Sigmoid colon (tissue), 6 donors: ENCODE measurements at regions not wholly inside any gene's neighbourhood (a gene's known extent, or its start where the extent isn't known, plus 50 kb on each side); places are given as distances from the start of the nearest gene placed in this dataset.

Experiments
- DNase-seq: peaks from one replicate; pipeline ENCODE4 v3.0.0-alpha.2; 2019
- H3K27ac ChIP-seq, 4 donors: fragments of 200-600 bp; sonication (generic); one replicate each; pipeline ENCODE4 v1.5.1; 2016 to 2019; ENCODE audit warnings: mild to moderate bottlenecking in 1 of 4
- H3K27me3 ChIP-seq, 3 donors: fragments of 200-600 bp; sonication (generic); one replicate each; pipeline ENCODE4 v1.5.1; 2019; ENCODE audit warnings: mild to moderate bottlenecking in 1 of 3
- H3K36me3 ChIP-seq, 4 donors: fragments of 200-600 bp; sonication (generic); one replicate each; pipeline ENCODE4 v1.5.1; 2016 to 2019
- H3K4me1 ChIP-seq, 4 donors: fragments of 200-600 bp; sonication (generic); one replicate each; pipeline ENCODE4 v1.5.1; 2017 to 2019
- H3K4me3 ChIP-seq, 4 donors: fragments of 200-600 bp; sonication (generic); one replicate each; pipeline ENCODE4 v1.5.1; 2017 to 2019; ENCODE audit warnings: mild to moderate bottlenecking in 2 of 4, moderate library complexity in 1 of 4
- H3K9me3 ChIP-seq, 4 donors: fragments of 200-600 bp in 3 of 4; sonication (generic) in 3 of 4; one replicate each; pipeline versions ENCODE4 v1.5.1 to v1.6.1; 2013 to 2019
- CTCF ChIP-seq, 4 experiments: fragments of 450-650 bp in 3 of 4; fragments of 200-600 bp in 1 of 4; IDR thresholded peaks; one replicate each; pipeline ENCODE4 v1.5.1; 2016 to 2019; ENCODE audit warnings: antibody characterized with exemption in 4 of 4, mild to moderate bottlenecking in 3 of 4, moderate library complexity in 2 of 4
- EP300 ChIP-seq, 4 donors: sonication (generic); formaldehyde crosslinking; IDR thresholded peaks; one replicate each; pipeline ENCODE4 v1.6.1; 2017; ENCODE audit warnings: antibody characterized with exemption in 4 of 4
- POLR2A ChIP-seq, 2 donors: fragments of 450-650 bp; IDR thresholded peaks; one replicate each; pipeline ENCODE4 v1.6.1; 2016; ENCODE audit warnings: antibody characterized with exemption in 2 of 2, mild to moderate bottlenecking in 2 of 2, moderate library complexity in 2 of 2
- POLR2AphosphoS5 ChIP-seq, 4 donors: sonication (generic); formaldehyde crosslinking; IDR thresholded peaks; one replicate each; pipeline ENCODE4 v1.6.1; 2017; ENCODE audit warnings: antibody characterized with exemption in 4 of 4
- WGBS, 2 donors: extraction: QIAGEN DNeasy Blood & Tissue Kit; methylation state at CpG; one replicate each; pipeline ENCODE4 v1.1.7; 2013; 5-methylcytosine and 5-hydroxymethylcytosine counted together
- intact Hi-C: fragments of 100-400 bp; cut with DNase I; formaldehyde crosslinking; loops from one replicate; pipeline ENCODE4 v1.15.1; 2023
- donor health status: healthy with polysubstance abuse.
- donor health status: healthy.

- intact Hi-C loops = no loop called here
- H3K4me3 ChIP-seq = no peak overlapping the region
- DNase-seq = no peak
- peaks cover 0 to 13% (median 2%) of the 10 kb centered on the region in 4 donors for H3K4me1 ChIP-seq
- no peak overlapping the region for H3K27ac ChIP-seq
- H3K9me3 ChIP-seq = no peaks in the 10 kb centered on the region
- H3K36me3 ChIP-seq = no peaks in the 10 kb centered on the region
- WGBS, 2 donors = 49 to 79% methylated on average over 2 of the region's 2 CpGs
- H3K27me3 ChIP-seq = no peaks in the 10 kb centered on the region
- TF ChIP-seq POLR2A (IDR thresholded peaks at IDR 0.05) = no peak
- no peak for TF ChIP-seq CTCF (IDR thresholded peaks at IDR 0.05)
These were observed 816.8 kb downstream of the TRIB2 start for GRCh38 chr2:13533524-13533922.

- 56% methylated on average over 6 of the region's 6 CpGs for WGBS, 2 donors
- DNase-seq = no peak
- H3K4me3 ChIP-seq = no peak overlapping the region
- no peak overlapping the region for H3K27ac ChIP-seq
- H3K36me3 ChIP-seq = no peaks in the 10 kb centered on the region
- no peaks in the 10 kb centered on the region for H3K9me3 ChIP-seq
- H3K4me1 ChIP-seq = peaks cover 0 to 13% (median 2%) of the 10 kb centered on the region in 4 donors
- intact Hi-C loops = no loop called here
- TF ChIP-seq EP300 (IDR thresholded peaks at IDR 0.05) = no peak
- TF ChIP-seq POLR2AphosphoS5 (IDR thresholded peaks at IDR 0.05) = no peak
- TF ChIP-seq CTCF (IDR thresholded peaks at IDR 0.05) = no peak
- TF ChIP-seq POLR2A (IDR thresholded peaks at IDR 0.05) = no peak
- H3K27me3 ChIP-seq = no peaks in the 10 kb centered on the region
These were observed 820.2 kb downstream of the TRIB2 start for GRCh38 chr2:13536941-13537340.

GRCh38 chr2:13537771-13538349, 821.1 kb downstream of the TRIB2 start:
- Histone ChIP-seq H3K27me3 (no peaks in the 10 kb centered on the region), H3K4me1 (peaks cover 0 to 13% (median 2%) of the 10 kb centered on the region in 4 donors), H3K36me3 (no peaks in the 10 kb centered on the region), H3K27ac (no peak overlapping the region), H3K9me3 (no peaks in the 10 kb centered on the region), H3K4me3 (no peak overlapping the region)
- 71 to 75% methylated on average over 9 of the region's 9 CpGs for WGBS, 2 donors
- intact Hi-C loops = no loop called here
- TF ChIP-seq POLR2AphosphoS5 (IDR thresholded peaks at IDR 0.05) = no peak
- no peak for TF ChIP-seq POLR2A (IDR thresholded peaks at IDR 0.05)
- no peak for TF ChIP-seq EP300 (IDR thresholded peaks at IDR 0.05)
- DNase-seq = no peak

GRCh38 chr2:13539296-13539695, 822.6 kb downstream of the TRIB2 start:
- Histone ChIP-seq H3K9me3 (no peaks in the 10 kb centered on the region), H3K27me3 (no peaks in the 10 kb centered on the region), H3K27ac (no peak overlapping the region), H3K4me3 (no peak overlapping the region), H3K4me1 (peaks cover 0 to 13% (median 2%) of the 10 kb centered on the region in 4 donors), H3K36me3 (no peaks in the 10 kb centered on the region)
- no peak for DNase-seq
- TF ChIP-seq POLR2A (IDR thresholded peaks at IDR 0.05) = no peak
- no peak for TF ChIP-seq CTCF (IDR thresholded peaks at IDR 0.05)
- TF ChIP-seq POLR2AphosphoS5 (IDR thresholded peaks at IDR 0.05) = no peak
- no peak for TF ChIP-seq EP300 (IDR thresholded peaks at IDR 0.05)
- WGBS, 2 donors = 86 to 91% methylated on average over 2 of the region's 2 CpGs
- intact Hi-C loops = no loop called here

GRCh38 chr2:13542061-13542460, 825.3 kb downstream of the TRIB2 start:
- 78 to 85% methylated on average over 6 of the region's 6 CpGs for WGBS, 2 donors
- Histone ChIP-seq H3K27ac (no peak overlapping the region), H3K4me1 (peaks cover 0 to 13% (median 2%) of the 10 kb centered on the region in 4 donors), H3K36me3 (no peaks in the 10 kb centered on the region), H3K27me3 (no peaks in the 10 kb centered on the region), H3K9me3 (no peaks in the 10 kb centered on the region), H3K4me3 (no peak overlapping the region)
- intact Hi-C loops = no loop called here
- DNase-seq = no peak
- no peak for TF ChIP-seq POLR2AphosphoS5 (IDR thresholded peaks at IDR 0.05)
- TF ChIP-seq CTCF (IDR thresholded peaks at IDR 0.05) = no peak
- no peak for TF ChIP-seq POLR2A (IDR thresholded peaks at IDR 0.05)
- no peak for TF ChIP-seq EP300 (IDR thresholded peaks at IDR 0.05)
